KMS-11 (cell line): ENCODE measurements at regions not wholly inside any gene's neighbourhood (a gene's known extent, or its start where the extent isn't known, plus 50 kb on each side); places are given as distances from the start of the nearest gene placed in this dataset.

Source experiments
- H2AFZ ChIP-seq: fragments of 200-600 bp; sonication (generic); 2 replicates; pipeline ENCODE4 v1.6.1; 2016; ENCODE audit warnings: antibody characterized with exemption, mixed run types, low read depth
- H3K27ac ChIP-seq: fragments of 200-600 bp; sonication (generic); 2 replicates; pipeline ENCODE4 v1.6.1; 2016; ENCODE audit warnings: mild to moderate bottlenecking, mixed run types
- H3K27me3 ChIP-seq: fragments of 200-600 bp; sonication (generic); 2 replicates; pipeline ENCODE4 v1.6.1; 2017; ENCODE audit warnings: mild to moderate bottlenecking, low read depth, mixed run types, moderate library complexity; ENCODE audit not compliant: insufficient read depth
- H3K36me3 ChIP-seq: fragments of 200-600 bp; sonication (generic); 2 replicates; pipeline ENCODE4 v1.6.1; 2017; ENCODE audit warnings: mild to moderate bottlenecking, mixed run types; ENCODE audit not compliant: insufficient read depth
- H3K4me1 ChIP-seq: fragments of 200-600 bp; sonication (generic); 2 replicates; pipeline ENCODE4 v1.6.1; 2016; ENCODE audit warnings: mild to moderate bottlenecking, low read depth, mixed run types; ENCODE audit not compliant: poor library complexity, severe bottlenecking
- H3K4me2 ChIP-seq: fragments of 200-600 bp; sonication (generic); 2 replicates; pipeline ENCODE4 v1.7.0; 2016; ENCODE audit warnings: mild to moderate bottlenecking, mixed run types
- H3K4me3 ChIP-seq: fragments of 200-600 bp; sonication (generic); IDR thresholded peaks from 2 replicates; pipeline ENCODE4 v1.6.1; 2017; ENCODE audit warnings: low read depth, low read length, mixed read lengths; ENCODE audit not compliant: insufficient read depth
- H3K79me2 ChIP-seq: fragments of 200-600 bp; sonication (generic); 2 replicates; pipeline ENCODE4 v1.6.1; 2016; ENCODE audit warnings: low read depth, mixed run types; ENCODE audit not compliant: insufficient read depth
- H3K9ac ChIP-seq: fragments of 200-600 bp; sonication (generic); 2 replicates; pipeline ENCODE4 v1.6.1; 2016; ENCODE audit warnings: mild to moderate bottlenecking, mixed run types
- H4K20me1 ChIP-seq: fragments of 200-600 bp; sonication (generic); 2 replicates; pipeline ENCODE4 v1.6.1; 2016; ENCODE audit warnings: mild to moderate bottlenecking, mixed run types; ENCODE audit not compliant: insufficient read depth
- CTCF ChIP-seq: fragments of 200-600 bp; sonication (generic); conservative IDR thresholded peaks from 2 replicates; pipeline ENCODE4 v1.6.1; 2017; ENCODE audit warnings: low read depth, mild to moderate bottlenecking, antibody characterized with exemption, low read length, moderate library complexity, mixed read lengths

DNA sequence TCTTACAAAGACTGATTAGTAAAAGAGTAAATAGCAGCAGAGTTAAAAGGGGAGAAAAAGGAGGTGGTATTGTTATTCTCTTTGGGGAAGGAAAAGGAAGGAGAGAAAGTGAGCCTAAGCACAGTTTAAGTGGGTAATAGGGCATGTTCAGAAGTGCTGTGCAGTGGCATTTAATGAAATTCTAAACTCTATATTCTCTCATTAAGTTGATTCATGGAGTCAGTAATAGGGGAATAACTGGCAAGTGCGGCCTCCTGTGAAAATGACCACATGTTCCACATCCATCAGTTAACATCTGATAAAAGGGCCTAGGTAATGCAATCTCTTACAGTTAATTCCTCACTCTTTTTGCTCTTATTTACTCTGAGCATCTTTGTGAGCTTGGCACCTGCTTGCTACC is 516.7 kb downstream of the JRKL start:
- Histone ChIP-seq H3K9ac (no peak overlapping the region), H4K20me1 (no peaks in the 10 kb centered on the region), H3K27ac (no peak overlapping the region), H3K4me2 (no peak overlapping the region), H3K27me3 (no peaks in the 10 kb centered on the region), H3K4me3 (no peak overlapping the region), H3K79me2 (no peaks in the 10 kb centered on the region), H3K4me1 (no peaks in the 10 kb centered on the region), H3K36me3 (no peaks in the 10 kb centered on the region), H2AFZ (no peak overlapping the region)
- no peak for TF ChIP-seq CTCF

- Histone ChIP-seq H2AFZ (no peak overlapping the region), H3K27ac (no peak overlapping the region), H4K20me1 (no peaks in the 10 kb centered on the region), H3K9ac (no peak overlapping the region), H3K79me2 (no peaks in the 10 kb centered on the region), H3K36me3 (no peaks in the 10 kb centered on the region), H3K27me3 (no peaks in the 10 kb centered on the region), H3K4me2 (no peak overlapping the region), H3K4me3 (no peak overlapping the region), H3K4me1 (no peaks in the 10 kb centered on the region)
- TF ChIP-seq CTCF: no peak
Observed at GRCh38 chr11:96925862-96926261, 536.0 kb downstream of the JRKL start.

GRCh38 chr11:96940227-96940626 is 550.4 kb downstream of the JRKL start:
- no peak overlapping the region for H2AFZ ChIP-seq
- H3K4me1 ChIP-seq: no peaks in the 10 kb centered on the region
- no peak overlapping the region for H3K4me3 ChIP-seq
- H3K9ac ChIP-seq: no peak overlapping the region
- no peaks in the 10 kb centered on the region for H3K27me3 ChIP-seq
- H3K27ac ChIP-seq: no peak overlapping the region
- no peaks in the 10 kb centered on the region for H3K36me3 ChIP-seq
- H4K20me1 ChIP-seq: no peaks in the 10 kb centered on the region
- no peaks in the 10 kb centered on the region for H3K79me2 ChIP-seq
- no peak overlapping the region for H3K4me2 ChIP-seq
- TF ChIP-seq CTCF: no peak

DNA sequence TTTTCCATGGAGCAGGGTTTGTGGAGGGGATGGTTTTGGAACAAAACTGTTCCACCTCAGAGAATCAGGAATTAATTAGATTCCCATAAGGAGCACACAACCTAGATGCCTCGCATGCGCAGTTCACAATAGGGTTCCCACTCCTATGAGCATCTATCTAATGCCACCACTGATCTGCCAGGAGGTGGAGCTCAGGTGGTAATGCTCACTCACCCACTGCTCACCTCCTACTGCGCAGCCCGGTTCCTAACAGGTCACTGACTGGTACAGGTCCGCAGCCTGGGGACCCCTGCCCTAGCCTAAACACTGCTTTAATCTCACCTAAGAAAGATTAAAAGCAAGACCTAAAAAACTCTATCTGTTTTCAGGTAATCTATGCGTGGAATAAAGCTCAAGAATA is 553.0 kb downstream of the JRKL start:
- no peak for TF ChIP-seq CTCF

GRCh38 chr11:96943970-96944369 is 554.2 kb downstream of the JRKL start:
- no peaks in the 10 kb centered on the region for H3K4me1 ChIP-seq
- no peaks in the 10 kb centered on the region for H3K79me2 ChIP-seq
- no peak overlapping the region for H3K4me2 ChIP-seq
- H4K20me1 ChIP-seq: no peaks in the 10 kb centered on the region
- no peak for TF ChIP-seq CTCF
- no peaks in the 10 kb centered on the region for H3K27me3 ChIP-seq
- H3K4me3 ChIP-seq: no peak overlapping the region
- no peak overlapping the region for H3K27ac ChIP-seq
- H3K36me3 ChIP-seq: no peaks in the 10 kb centered on the region
- H2AFZ ChIP-seq: no peak overlapping the region
- no peak overlapping the region for H3K9ac ChIP-seq

More for the DNA sequence above, 553.0 kb downstream of the JRKL start:
- Histone ChIP-seq H3K4me1 (no peaks in the 10 kb centered on the region), H3K27ac (no peak overlapping the region), H3K79me2 (no peaks in the 10 kb centered on the region), H3K27me3 (no peaks in the 10 kb centered on the region), H2AFZ (no peak overlapping the region), H3K4me2 (no peak overlapping the region), H3K36me3 (no peaks in the 10 kb centered on the region), H3K9ac (no peak overlapping the region), H3K4me3 (no peak overlapping the region), H4K20me1 (no peaks in the 10 kb centered on the region)
